Peyer's patch (tissue), 4 donors: ENCODE measurements at regions not wholly inside any gene's neighbourhood (a gene's known extent, or its start where the extent isn't known, plus 50 kb on each side); places are given as distances from the start of the nearest gene placed in this dataset.

Experiments used
- DNase-seq, 3 donors: peaks; one replicate each; pipeline ENCODE4 v3.0.0-alpha.2; 2017 to 2019
- H3K27ac ChIP-seq, 4 donors: fragments of 200-600 bp; sonication (generic); one replicate each; pipeline ENCODE4 v1.5.1; 2016 to 2019
- H3K27me3 ChIP-seq, 2 donors: fragments of 200-600 bp; sonication (generic); one replicate each; pipeline ENCODE4 v1.5.1; 2019
- H3K36me3 ChIP-seq, 3 donors: fragments of 200-600 bp; sonication (generic); one replicate each; pipeline ENCODE4 v1.5.1; 2016 to 2019
- H3K4me1 ChIP-seq, 4 donors: fragments of 200-600 bp; sonication (generic); one replicate each; pipeline ENCODE4 v1.5.1; 2016 to 2019
- H3K4me3 ChIP-seq, 4 donors: fragments of 200-600 bp; sonication (generic); 1 replicate in 3 of 4; 2 replicates in 1 of 4; pipeline ENCODE4 v1.5.1; 2016 to 2019; ENCODE audit warnings: mild to moderate bottlenecking in 1 of 4
- H3K9me3 ChIP-seq, 4 donors: fragments of 200-600 bp; sonication (generic); one replicate each; pipeline ENCODE4 v1.5.1; 2016 to 2019; ENCODE audit warnings: mild to moderate bottlenecking in 1 of 4
- CTCF ChIP-seq, 6 experiments: fragments of 450-650 bp in 4 of 6; fragments of 200-600 bp in 2 of 6; sonication (generic) in 1 of 6; IDR thresholded peaks; one replicate each; pipeline ENCODE4 v1.5.1; 2017 to 2019; ENCODE audit warnings: antibody characterized with exemption in 6 of 6, mild to moderate bottlenecking in 3 of 6, moderate library complexity in 1 of 6
- POLR2A ChIP-seq, 2 donors: fragments of 450-650 bp; IDR thresholded peaks; one replicate each; pipeline ENCODE4 v1.5.1; 2017; ENCODE audit warnings: antibody characterized with exemption in 2 of 2, mild to moderate bottlenecking in 2 of 2, moderate library complexity in 2 of 2

GRCh38 chr4:100056701-100057100 is 106.6 kb upstream of the H2AZ1 start:
- Histone ChIP-seq H3K36me3 (no peaks in the 10 kb centered on the region), H3K27me3 (no peaks in the 10 kb centered on the region), H3K9me3 (no peaks in the 10 kb centered on the region), H3K4me3 (no peak overlapping the region), H3K27ac (no peak overlapping the region), H3K4me1 (no peaks in the 10 kb centered on the region)
- TF ChIP-seq POLR2A (IDR thresholded peaks at IDR 0.05) (no peak), CTCF (IDR thresholded peaks at IDR 0.05) (no peak)
- no peak for DNase-seq

- Histone ChIP-seq H3K36me3 (no peaks in the 10 kb centered on the region), H3K27ac (no peak overlapping the region), H3K4me1 (no peaks in the 10 kb centered on the region), H3K9me3 (no peaks in the 10 kb centered on the region), H3K4me3 (no peak overlapping the region), H3K27me3 (no peaks in the 10 kb centered on the region)
- no peak for DNase-seq
- TF ChIP-seq CTCF (IDR thresholded peaks at IDR 0.05) (no peak), POLR2A (IDR thresholded peaks at IDR 0.05) (no peak)
Observed at GRCh38 chr4:100054071-100054470, 104.0 kb upstream of the H2AZ1 start.

GRCh38 chr4:100049872-100050271 is 99.8 kb upstream of the H2AZ1 start:
- TF ChIP-seq POLR2A (IDR thresholded peaks at IDR 0.05) (no peak), CTCF (IDR thresholded peaks at IDR 0.05) (no peak)
- Histone ChIP-seq H3K27ac (no peak overlapping the region), H3K4me1 (no peaks in the 10 kb centered on the region), H3K36me3 (no peaks in the 10 kb centered on the region), H3K27me3 (no peaks in the 10 kb centered on the region), H3K4me3 (no peak overlapping the region), H3K9me3 (no peaks in the 10 kb centered on the region)
- no peak for DNase-seq

GRCh38 chr4:100042711-100043110 is 92.6 kb upstream of the H2AZ1 start:
- Histone ChIP-seq H3K4me3 (no peak overlapping the region), H3K27ac (no peak overlapping the region), H3K4me1 (no peaks in the 10 kb centered on the region), H3K36me3 (no peaks in the 10 kb centered on the region), H3K9me3 (no peaks in the 10 kb centered on the region), H3K27me3 (no peaks in the 10 kb centered on the region)
- no peak for TF ChIP-seq POLR2A (IDR thresholded peaks at IDR 0.05)
- TF ChIP-seq CTCF (IDR thresholded peaks at IDR 0.05): no peak
- DNase-seq: no peak

GRCh38 chr4:100042235-100042634 is 92.2 kb upstream of the H2AZ1 start:
- H3K27ac ChIP-seq: no peak overlapping the region
- TF ChIP-seq POLR2A (IDR thresholded peaks at IDR 0.05) (no peak), CTCF (IDR thresholded peaks at IDR 0.05) (no peak)

GRCh38 chr4:100041646-100042045 is 91.6 kb upstream of the H2AZ1 start:
- Histone ChIP-seq H3K36me3 (no peaks in the 10 kb centered on the region), H3K9me3 (peaks cover 0 to 3% (median 0%) of the 10 kb centered on the region in 4 donors)
- TF ChIP-seq CTCF (IDR thresholded peaks at IDR 0.05) (no peak), POLR2A (IDR thresholded peaks at IDR 0.05) (no peak)

More at GRCh38 chr4:100042235-100042634, 92.2 kb upstream of the H2AZ1 start:
- no peak for DNase-seq
- no peaks in the 10 kb centered on the region for H3K36me3 ChIP-seq
- H3K4me1 ChIP-seq: no peaks in the 10 kb centered on the region
- no peaks in the 10 kb centered on the region for H3K9me3 ChIP-seq
- H3K27me3 ChIP-seq: no peaks in the 10 kb centered on the region
- H3K4me3 ChIP-seq: no peak overlapping the region

More at GRCh38 chr4:100041646-100042045, 91.6 kb upstream of the H2AZ1 start:
- Histone ChIP-seq H3K4me1 (no peaks in the 10 kb centered on the region), H3K4me3 (no peak overlapping the region), H3K27me3 (no peaks in the 10 kb centered on the region), H3K27ac (no peak overlapping the region)
- no peak for DNase-seq
